Keratinocyte (primary cell): ENCODE measurements at regions not wholly inside any gene's neighbourhood (a gene's known extent, or its start where the extent isn't known, plus 50 kb on each side); places are given as distances from the start of the nearest gene placed in this dataset.

ENCODE experiments used
- EZH2 ChIP-seq: IDR thresholded peaks from one replicate; pipeline ENCODE4 v1.6.1; 2012; ENCODE audit warnings: inconsistent platforms, mild to moderate bottlenecking, low read length, moderate library complexity
- TF ChIP-seq, protein P1 (sequence below), 3 experiments: IDR thresholded peaks in 1 of 3; conservative IDR thresholded peaks in 1 of 3; optimal IDR thresholded peaks in 1 of 3; 2 replicates in 2 of 3; 3 replicates in 1 of 3; pipeline versions ENCODE3 to v1.5.1; 2011; ENCODE audit warnings: low read length in 3 of 3, mild to moderate bottlenecking in 3 of 3, moderate library complexity in 2 of 3, control low read depth in 1 of 3, inconsistent platforms in 1 of 3; ENCODE audit not compliant: insufficient read depth in 2 of 3; ENCODE audit errors: extremely low read depth in 1 of 3

DNA sequence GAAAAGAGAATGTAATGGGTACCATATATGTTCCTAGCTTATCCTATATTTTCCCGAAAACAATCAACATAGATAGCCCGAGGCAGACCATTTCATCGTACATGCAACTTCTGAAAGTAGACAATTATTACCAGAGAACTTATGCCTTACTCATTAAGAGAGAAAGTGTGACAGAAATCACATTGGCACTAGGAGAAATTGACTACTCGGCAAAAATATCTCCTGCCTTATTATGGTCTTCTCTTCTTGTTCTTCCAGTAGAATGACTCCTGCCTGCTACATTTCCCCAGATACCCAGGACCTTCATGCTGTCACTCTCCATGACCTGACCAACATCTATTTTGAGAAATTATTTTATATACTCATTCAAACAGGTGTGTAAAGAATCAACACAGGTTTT lies 1015.7 kb downstream of the TUSC7 start:
- TF ChIP-seq, protein P1, sequence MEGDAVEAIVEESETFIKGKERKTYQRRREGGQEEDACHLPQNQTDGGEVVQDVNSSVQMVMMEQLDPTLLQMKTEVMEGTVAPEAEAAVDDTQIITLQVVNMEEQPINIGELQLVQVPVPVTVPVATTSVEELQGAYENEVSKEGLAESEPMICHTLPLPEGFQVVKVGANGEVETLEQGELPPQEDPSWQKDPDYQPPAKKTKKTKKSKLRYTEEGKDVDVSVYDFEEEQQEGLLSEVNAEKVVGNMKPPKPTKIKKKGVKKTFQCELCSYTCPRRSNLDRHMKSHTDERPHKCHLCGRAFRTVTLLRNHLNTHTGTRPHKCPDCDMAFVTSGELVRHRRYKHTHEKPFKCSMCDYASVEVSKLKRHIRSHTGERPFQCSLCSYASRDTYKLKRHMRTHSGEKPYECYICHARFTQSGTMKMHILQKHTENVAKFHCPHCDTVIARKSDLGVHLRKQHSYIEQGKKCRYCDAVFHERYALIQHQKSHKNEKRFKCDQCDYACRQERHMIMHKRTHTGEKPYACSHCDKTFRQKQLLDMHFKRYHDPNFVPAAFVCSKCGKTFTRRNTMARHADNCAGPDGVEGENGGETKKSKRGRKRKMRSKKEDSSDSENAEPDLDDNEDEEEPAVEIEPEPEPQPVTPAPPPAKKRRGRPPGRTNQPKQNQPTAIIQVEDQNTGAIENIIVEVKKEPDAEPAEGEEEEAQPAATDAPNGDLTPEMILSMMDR (optimal IDR thresholded peaks at IDR 0.05 in 1 of 3, IDR thresholded peaks at IDR 0.05 in 1 of 3, conservative IDR thresholded peaks at IDR 0.05 in 1 of 3; ENCODE audit: extremely low read depth in 1 of 3, insufficient read depth in 2 of 3, low read length in 3 of 3), result no peak
- no peak for TF ChIP-seq EZH2
